NCI-H69 (cell line): ENCODE measurements at regions not wholly inside any gene's neighbourhood (a gene's known extent, or its start where the extent isn't known, plus 50 kb on each side); places are given as distances from the start of the nearest gene placed in this dataset.
"Not testable (repeated sequence)": the region's sequence is repeated elsewhere in the genome, so short reads cannot be mapped to it uniquely, and the experiment has no call there.

Source experiments
- DNase-seq: peaks from one replicate; lab custom pipeline; 2025; lab: John Stamatoyannopoulos, UW

DNA sequence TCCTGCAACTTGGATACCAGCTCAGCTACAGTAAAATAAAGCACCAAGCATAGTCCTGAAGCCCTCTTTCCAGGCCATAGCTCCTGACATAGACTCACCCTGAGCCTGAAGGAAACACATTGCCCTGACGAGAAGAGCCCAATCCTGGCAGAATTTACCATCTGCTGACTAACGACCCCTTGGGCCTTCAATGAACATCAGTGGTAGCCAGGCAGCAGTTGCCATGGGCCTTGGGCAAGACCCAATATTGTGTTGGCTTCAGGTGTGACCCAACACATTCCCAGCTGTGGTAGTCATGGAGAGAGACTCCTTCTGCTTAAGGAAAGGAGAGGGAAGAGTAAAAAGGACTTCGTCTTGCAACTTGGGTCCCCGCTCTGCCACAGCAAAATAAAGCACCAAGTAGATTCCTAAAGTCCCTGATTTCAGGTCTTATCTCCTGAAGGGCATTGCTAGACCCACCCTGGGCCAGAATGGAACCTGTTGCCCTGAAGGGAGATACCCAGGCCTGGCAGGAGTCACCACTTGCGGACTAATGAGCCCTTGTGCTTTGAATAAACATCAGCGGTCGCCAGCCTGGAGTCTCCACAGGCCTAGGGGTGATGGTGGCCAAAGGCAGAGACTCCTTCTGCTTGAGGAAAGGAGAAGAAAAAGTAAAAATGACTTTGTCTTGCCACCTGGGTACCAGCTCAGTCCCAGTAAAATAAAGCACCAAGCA lies 902.6 kb downstream of the C4orf33 start:
- DNase-seq: peak; percentile 2

DNA sequence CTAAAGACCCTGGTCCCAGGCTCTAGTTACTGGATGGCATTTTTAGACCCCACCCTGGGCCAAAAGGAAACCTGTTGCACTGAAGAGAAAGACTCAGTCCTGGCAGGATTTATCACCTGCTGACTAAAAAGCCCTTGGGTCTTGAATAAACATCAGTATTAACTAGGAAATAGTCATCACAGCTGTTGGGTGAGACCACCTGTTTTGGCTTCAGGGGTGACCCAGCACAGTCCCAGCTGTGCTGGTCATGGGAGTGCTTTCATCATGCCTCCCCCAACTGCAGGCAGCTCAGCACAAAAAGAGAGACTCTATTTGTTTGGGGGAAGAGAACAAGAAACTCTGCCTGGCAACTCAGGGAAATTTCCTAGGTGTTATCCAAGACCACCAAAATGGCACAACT lies 903.2 kb downstream of the C4orf33 start:
- no peak for DNase-seq

DNA sequence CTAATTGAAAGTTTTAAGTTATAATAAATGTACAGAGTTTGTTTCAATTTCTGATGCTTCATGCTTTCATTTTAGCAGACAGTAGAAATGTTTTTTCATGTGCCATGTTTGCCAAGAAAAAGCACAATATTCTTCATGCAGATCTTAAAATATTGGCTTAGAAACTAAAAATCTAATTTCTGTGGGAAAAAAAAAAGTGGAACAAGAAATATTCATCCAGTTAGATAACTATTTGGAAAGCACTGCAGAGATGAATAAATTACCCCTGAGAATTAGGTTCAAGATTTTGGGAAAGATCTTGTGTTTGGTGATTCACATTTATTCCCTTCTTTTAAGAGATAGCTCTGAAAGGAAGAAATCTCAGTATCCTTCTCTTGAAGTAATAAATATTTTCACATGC lies 912.5 kb downstream of the C4orf33 start:
- no peak for DNase-seq

DNA sequence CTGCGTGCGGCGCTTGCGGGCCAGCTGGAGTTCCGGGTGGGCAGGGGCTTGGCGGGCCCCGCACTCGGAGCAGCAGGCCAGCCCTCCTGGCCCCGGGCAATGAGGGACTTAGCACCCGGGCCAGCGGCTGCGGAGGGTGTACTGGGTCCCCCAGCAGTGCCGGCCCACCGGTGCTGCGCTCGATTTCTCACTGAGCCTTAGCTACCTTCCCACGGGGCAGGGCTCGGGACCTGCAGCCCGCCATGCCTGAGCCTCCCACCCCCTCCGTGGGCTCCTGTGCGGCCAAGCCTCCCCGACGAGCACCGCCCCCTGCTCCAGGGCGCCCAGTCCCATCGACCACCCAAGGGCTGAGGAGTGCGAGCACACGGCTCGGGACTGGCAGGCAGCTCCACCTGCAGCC lies 916.9 kb downstream of the C4orf33 start:
- DNase-seq: not testable (repeated sequence)

DNA sequence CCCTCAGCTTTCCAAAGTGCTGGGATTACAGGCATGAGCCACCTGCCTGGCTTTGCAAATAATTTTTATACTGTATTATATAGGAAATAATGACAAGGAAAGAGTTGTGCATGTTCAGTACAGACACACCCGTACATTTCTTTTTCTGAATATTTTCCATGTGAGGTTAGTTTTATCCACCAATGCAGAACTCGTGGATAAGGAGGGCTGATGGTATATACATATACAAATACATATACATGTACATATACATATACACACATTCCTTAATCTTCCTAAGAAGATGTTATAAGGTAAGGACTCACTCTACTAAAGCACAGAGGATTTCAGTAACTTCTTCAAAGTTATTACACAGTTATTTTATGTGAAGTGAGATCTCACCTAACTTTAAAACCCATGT lies 925.8 kb downstream of the C4orf33 start:
- no peak for DNase-seq

DNA sequence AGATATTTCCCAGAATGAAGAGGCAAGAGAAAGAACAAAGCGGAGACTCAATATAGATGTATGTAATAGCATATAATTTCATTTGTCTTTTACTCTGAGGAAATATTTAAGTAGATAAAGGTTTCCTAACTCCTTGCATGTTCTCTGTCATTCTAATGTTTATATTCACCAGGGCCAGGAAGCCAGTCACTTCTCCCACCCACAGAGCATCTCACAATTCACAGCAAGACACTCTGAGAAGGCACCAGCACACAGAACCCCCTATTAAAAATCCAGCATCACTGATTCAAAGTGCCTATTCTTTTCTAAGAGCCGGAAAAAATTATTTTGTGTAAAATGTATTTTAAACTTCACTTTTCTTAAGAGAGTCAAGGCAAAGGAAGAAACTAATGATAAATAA lies 927.1 kb downstream of the C4orf33 start:
- DNase-seq: peak; percentile 10

DNA sequence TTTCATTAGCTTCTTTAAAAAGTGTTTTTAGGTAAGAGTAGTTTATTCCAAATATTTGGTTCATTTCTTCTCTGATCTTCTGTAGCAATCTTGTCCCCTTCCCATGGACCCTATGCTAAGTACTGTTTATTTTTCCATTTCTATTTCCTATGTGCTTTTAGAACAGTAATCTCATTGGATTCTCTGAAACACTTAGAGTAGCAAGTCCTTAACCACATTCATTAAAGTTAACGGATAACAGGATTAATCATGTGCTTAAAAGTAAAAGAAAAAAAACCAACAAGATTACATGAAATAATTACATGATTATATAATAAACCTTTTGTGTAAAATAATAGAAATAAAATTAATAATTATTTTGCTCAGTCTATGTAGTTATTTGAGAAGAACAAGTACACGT lies 929.7 kb downstream of the C4orf33 start:
- DNase-seq: peak; percentile 13

DNA sequence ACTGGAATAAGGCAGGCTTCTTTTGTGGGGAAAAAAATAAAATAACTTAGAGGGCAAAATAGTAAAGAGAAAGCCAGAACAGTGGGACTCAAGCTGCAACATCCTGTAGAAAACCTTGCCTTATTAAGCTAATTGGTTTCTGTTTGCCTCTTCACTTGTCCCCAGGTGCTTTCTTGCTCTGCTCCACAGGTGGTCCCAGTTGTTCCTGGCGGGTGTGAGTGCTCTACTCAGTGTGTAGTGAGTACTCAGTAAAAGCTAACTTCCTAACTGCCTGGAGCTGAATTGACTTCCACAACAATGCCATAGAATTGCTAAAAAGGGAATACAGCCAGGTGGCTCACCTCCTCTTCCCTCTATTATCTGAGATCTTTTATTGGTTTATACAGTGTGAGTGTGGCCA lies 930.2 kb downstream of the C4orf33 start:
- peak; percentile 97 for DNase-seq

DNA sequence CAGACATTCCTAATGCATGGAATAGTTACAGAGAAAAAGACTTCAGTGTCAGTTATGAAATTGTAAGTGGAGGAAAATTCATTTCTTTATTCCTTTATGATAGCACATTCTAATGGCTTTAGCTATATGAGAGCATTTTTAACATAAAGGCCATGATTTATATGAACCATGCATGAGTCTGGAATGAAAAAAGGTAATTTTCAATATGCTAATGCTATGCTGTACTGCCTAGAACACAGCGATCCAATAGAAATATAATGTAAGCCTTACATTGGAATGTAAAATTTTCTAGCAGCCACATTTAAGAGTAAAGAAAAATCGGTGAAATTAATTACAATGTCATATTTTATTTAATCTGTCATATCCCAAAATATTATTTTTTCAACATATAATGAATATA lies 932.0 kb downstream of the C4orf33 start:
- DNase-seq: no peak

DNA sequence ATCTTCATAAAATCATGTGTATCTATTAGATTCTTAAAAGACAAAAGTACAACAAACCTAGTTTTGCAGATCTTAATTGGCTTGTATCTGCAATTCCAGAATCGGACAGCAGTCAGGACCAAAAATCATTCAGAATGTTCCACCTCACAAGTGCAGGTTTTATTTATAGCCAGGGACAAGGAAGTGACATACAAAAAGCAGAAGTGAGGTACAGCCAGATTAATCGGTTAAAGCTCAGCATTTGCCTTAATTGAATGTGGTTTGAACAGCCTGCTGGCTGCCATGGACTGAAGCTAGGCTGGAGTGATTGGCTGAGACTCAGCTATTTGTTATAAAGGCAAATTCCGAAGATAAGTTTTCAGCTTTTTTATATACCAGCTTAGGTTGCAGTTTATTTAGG lies 932.6 kb downstream of the C4orf33 start:
- peak; percentile 13 for DNase-seq

DNA sequence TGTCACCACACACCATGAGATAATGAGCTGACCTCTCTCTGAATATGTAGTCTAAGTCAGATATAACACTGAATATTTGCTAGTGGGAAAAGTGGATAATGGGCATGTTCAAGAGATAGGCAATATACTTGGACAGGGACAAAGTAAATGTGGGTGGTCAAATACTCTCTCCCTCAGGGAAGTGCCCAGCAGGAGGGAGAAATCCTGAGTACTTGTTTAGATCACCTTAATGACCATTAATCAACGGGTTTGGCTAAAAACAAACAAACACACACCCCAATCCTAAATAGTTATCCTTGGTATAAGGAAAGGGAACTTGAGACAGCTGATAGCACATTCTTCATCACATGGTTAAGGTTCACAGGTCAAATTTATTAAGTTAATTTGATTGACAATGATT lies 933.5 kb downstream of the C4orf33 start:
- peak; percentile 90 for DNase-seq

DNA sequence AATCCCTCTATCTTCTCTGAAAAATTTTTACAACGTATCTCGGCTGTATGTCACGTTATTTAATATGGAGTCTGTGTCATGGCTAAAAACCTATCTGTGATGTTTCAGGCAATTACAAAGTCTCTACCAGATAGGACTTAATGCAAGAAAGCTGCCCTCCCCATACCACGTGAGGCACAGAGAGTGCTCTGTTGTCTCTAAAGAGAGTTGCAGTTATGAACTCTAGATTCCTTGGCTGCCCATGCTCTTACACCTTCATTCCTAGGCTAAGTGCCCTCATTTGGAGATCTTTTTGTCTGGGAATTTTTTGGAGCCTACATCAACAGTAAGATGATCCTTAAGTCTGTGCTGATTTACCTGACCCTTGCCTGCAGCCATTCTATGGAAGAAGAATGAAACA lies 935.9 kb downstream of the C4orf33 start:
- DNase-seq: no peak

DNA sequence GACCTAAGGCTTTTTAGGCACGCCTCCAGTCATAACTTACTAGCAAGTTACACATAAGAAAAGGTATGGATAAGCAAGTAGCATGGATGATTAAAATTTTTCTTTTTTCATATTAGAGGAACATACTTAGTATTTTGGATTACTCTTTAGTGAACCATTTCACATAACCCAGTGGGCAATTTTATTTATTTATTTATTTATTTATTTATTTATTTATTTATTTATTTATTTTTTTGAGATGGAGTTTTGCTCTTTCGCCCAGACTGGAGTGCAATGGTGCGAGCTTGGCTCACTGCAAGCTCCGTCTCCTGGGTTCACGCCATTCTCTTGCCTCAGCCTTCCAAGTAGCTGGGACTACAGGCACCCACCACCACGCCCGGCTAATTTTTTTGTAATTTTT lies 937.7 kb downstream of the C4orf33 start:
- not testable (repeated sequence) for DNase-seq

DNA sequence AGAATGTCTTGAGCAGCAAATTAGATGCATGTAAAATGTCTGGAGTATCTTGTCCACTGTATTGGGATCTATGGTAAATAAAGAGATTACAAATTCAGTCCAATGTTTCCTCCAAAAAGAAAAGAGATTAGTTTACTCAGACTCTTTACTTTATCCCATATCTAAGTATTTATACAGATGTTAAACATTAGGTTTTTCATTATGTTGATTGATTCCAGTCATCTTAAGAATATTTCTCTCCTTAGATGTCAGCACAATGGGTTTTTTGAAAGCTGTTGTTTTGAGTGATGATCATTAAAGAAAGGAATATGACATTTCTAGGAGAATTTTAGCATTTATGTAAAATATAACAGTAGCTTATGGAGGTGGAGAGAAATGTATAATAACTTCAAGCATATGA lies 938.9 kb downstream of the C4orf33 start:
- no peak for DNase-seq

DNA sequence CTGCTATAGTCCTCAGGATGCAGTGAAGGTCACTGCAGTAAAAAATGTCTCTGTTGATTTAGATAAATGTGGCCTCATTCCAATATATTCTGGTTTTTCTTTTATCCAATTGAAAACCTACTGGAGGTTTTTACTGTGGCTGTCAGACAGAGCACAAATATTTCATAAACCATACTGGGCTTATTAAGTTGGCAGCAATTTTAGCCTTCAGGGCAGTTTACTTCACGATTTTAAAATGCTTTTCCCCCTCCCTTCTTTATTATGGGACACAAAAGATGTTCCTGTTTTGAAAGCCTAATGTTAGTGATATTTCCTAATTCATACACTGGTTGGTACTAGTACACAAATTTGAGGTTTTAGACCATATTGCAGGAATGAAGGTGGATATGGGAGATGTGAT lies 939.4 kb downstream of the C4orf33 start:
- no peak for DNase-seq

DNA sequence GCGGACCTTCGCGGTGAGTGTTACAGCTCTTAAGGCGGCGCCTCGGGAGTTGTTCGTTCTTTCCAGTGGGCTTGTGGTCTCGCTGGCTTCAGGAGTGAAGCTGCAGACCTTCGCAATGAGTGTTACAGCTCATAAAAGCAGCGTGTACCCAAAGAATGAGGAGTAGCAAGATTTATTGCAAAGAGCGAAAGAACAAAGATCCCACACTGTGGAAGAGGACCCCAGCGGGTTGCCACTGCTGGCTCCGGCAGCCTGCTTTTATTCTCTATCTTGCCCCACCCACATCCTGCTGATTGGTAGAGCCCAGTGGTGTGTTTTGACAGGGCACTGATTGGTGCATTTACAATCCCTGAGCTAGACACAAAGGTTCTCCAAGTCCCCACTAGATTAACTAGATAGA lies 941.9 kb downstream of the C4orf33 start:
- not testable (repeated sequence) for DNase-seq

DNA sequence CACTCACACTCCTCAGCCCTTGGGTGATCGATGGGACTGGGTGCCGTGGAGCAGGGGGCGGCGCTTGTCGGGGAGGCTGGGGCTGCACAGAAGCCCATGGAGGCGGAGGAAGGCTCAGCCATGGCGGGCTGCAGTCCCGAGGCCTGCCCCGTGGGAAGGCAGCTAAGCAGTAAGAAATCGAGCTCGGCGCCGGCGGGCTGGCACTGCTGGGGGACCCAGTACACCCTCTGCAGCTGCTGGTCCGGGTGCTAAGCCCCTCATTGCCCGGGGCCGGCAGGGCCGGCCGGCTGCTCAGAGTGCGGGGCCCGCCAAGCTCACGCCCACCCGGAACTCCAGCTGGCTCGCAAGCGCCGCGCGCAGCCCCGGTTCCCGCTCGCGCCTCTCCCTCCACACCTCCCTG lies 942.6 kb downstream of the C4orf33 start:
- not testable (repeated sequence) for DNase-seq

DNA sequence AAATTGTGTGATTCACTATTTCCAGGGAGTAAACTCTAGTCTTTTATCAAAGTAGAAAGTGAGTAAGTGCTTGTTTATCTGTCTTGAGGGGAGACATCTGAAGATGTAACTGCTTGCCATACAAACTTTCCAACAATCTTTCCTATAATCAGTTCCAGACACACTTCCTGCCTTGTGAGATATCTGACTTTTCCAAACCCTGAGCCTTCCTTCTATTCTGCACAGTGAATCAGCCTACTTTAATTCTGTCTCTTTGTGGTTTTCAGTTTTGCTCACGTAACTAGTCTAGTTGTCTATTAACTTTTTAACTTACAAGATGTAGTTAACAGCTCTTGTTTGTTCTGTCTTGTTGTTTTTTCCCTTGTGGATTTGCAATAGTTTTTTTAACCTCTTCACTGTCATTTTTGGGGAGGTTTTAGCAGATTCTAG lies 947.8 kb downstream of the C4orf33 start:
- DNase-seq: no peak

DNA sequence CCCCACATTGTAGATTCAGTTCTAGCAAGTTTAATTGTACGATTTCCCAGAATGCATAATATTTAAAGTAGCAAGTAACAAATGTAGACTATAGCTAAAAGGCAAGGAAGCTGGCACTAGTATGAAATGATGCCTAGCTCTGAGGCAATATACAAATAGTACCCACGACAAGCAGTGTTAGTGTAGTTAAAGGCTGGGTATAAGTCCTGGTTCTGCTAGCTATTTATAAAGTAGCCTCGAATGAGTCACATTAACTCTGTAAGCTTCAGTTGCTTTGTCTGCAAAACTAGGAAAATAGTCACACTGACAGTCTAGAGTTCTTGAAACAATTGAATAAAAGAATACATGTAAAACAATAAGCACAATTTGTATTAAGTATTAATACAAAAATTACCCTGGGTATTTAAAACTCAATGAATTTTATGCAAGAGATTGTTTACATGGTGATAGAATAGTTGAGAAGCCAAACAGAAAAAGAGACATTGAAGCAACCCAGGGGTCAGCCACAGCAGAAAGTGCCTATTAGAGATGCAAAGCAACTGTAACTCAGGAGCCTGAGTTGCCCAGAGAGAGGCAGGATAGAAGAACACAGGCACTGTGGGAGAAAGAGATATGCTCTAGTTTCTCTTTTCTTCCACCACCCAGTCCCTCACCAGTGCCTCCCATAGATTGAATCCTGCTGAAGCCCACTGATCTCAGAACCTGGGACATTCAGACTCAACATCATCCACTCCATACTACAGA lies 949.0 kb downstream of the C4orf33 start:
- DNase-seq: no peak

DNA sequence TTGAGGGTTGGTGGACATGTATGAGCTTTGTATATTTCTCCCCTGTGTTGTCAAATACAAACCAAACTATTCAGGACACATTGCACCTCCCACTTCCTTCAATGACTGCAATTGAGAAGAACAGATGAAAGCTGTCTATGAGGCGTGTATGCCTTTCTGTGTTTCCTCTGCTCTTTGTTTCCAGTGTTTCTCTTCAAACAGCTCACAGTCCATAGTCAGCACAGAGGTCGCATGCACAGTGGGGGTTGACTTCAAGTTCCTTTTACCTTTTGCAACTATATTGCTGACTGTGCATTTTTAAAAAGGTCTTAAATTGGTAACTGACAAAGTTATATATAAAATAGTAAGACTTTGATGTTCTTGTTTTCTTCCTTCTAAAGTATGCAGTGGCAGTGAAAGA lies 957.8 kb downstream of the C4orf33 start:
- peak; percentile 73 for DNase-seq

DNA sequence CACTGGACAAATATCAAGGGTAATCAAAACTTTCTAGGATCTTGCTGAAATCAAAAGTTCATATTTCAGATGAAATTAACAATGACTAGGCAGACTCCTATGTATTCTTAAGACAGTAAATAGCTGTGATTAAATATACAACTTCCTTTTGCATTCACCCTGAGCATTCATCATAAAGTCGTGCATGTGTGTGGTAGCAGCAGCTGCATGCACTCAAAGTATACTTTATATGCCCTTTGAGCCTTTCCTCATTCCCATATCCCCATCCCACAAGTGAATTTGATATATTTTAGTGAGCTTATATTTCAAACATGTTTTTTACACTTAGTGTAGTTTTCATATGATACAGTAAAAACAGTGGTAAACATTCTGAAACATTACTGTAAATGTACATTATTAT lies 959.0 kb downstream of the C4orf33 start:
- DNase-seq: no peak

DNA sequence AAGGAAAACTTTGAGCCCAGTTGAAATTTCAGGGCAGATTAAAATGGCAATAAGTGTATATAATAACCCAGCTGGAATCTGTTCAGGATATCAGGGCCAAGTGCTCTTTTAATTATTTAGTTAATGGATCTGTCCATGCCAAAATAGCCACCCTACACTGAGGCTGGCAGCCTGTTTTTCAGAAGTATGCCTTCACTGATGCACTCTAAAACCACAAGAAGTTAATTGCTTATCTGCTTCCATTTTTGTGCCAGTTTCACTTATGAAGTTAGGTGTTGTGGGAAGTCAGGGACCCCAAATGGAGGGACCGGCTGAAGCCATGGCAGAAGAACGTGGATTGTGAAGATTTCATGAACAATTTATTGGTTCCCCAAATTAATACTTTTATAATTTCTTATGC lies 960.3 kb downstream of the C4orf33 start:
- no peak for DNase-seq

DNA sequence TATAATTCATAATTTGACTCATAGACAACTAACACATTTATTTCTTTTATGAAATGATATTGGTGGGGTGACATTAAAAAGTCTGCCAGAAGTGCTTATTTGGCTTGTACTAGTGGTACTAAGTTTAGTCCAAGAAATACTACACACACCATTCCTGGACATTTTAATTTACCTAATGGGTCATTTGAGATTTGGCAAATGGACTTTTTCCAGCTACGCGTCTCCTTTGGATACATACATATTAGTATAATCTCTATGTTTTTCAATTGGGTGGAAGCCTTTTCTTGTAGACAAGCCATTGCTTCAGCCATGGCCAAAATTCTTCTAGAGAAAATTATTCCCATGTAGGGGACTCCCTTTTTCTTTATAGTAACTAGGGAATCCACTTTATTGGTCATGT lies 968.5 kb downstream of the C4orf33 start:
- DNase-seq: no peak

DNA sequence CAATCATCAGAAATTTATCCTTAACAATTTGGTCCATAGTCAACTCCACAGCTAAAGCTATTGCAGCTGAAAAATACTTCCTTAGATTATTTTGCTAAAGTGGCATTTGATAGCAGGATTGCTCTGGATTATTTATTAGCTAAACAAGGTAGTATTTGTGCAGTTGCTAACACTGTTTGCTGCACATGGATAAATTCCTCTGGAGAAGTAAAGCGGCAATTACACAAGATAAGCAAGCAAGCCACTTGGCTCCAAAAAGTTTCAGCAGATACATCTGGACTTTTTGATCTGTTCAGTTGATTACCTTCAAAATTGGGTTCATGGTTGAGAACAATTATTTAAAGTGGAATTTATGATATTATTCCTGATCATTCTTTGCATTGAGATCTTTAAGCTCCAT lies 971.5 kb downstream of the C4orf33 start:
- no peak for DNase-seq
